HepG2 (cell line): ENCODE measurements at regions not wholly inside any gene's neighbourhood (a gene's known extent, or its start where the extent isn't known, plus 50 kb on each side); places are given as distances from the start of the nearest gene placed in this dataset.

Experiments
- CAMTA2 ChIP-seq: sonication (generic); formaldehyde crosslinking; IDR thresholded peaks from 2 replicates; pipeline ENCODE4 v1.4.0; 2020; ENCODE audit warnings: mild to moderate bottlenecking, missing genetic modification reagents, borderline replicate concordance
- SNAPC4 ChIP-seq: sonication (generic); formaldehyde crosslinking; IDR thresholded peaks from 2 replicates; pipeline ENCODE4 v1.4.0; 2020; ENCODE audit warnings: mild to moderate bottlenecking, missing genetic modification reagents
- ZFP41 ChIP-seq: sonication (generic); formaldehyde crosslinking; IDR thresholded peaks from 2 replicates; pipeline ENCODE4 v1.4.0; 2020; ENCODE audit warnings: mild to moderate bottlenecking, missing genetic modification reagents, borderline replicate concordance
- TF ChIP-seq, protein P1 (sequence below): sonication (generic); formaldehyde crosslinking; IDR thresholded peaks from 2 replicates; pipeline ENCODE4 v1.5.1; 2020; ENCODE audit warnings: mild to moderate bottlenecking, missing genetic modification reagents, borderline replicate concordance

DNA sequence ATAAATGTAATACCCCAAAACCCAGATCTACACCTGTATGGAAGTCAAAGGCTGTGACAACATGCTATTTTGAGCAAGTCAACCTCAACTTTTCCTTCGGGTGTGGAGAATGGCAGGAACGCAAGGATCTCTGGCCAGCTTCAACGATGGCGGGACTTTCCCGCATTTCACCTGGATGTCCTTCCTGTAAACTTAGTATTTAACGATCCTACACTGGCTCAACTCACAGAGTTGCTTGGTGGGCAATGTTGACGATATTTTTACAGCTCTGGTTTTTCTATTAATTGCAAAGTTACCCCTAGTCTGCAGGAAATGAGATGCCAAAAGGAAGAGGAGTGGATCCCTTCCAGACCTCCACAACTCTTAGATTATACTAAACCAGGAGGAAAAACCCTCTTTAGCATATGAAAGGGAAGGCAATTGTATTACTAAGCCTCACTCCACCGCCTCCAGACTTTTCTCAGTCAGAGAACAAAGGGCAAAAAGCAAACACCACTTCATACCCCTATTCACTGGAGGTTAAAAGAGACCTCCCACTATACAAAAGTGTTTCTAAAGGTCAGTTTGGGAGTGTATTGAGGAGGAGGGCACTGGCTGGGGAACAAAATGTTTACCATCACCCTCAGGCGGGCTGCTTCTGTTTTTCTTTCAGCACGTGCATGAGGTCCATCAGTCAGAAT, 56.5 kb upstream of the ACVR1 start (continued):
- TF ChIP-seq, protein P1, sequence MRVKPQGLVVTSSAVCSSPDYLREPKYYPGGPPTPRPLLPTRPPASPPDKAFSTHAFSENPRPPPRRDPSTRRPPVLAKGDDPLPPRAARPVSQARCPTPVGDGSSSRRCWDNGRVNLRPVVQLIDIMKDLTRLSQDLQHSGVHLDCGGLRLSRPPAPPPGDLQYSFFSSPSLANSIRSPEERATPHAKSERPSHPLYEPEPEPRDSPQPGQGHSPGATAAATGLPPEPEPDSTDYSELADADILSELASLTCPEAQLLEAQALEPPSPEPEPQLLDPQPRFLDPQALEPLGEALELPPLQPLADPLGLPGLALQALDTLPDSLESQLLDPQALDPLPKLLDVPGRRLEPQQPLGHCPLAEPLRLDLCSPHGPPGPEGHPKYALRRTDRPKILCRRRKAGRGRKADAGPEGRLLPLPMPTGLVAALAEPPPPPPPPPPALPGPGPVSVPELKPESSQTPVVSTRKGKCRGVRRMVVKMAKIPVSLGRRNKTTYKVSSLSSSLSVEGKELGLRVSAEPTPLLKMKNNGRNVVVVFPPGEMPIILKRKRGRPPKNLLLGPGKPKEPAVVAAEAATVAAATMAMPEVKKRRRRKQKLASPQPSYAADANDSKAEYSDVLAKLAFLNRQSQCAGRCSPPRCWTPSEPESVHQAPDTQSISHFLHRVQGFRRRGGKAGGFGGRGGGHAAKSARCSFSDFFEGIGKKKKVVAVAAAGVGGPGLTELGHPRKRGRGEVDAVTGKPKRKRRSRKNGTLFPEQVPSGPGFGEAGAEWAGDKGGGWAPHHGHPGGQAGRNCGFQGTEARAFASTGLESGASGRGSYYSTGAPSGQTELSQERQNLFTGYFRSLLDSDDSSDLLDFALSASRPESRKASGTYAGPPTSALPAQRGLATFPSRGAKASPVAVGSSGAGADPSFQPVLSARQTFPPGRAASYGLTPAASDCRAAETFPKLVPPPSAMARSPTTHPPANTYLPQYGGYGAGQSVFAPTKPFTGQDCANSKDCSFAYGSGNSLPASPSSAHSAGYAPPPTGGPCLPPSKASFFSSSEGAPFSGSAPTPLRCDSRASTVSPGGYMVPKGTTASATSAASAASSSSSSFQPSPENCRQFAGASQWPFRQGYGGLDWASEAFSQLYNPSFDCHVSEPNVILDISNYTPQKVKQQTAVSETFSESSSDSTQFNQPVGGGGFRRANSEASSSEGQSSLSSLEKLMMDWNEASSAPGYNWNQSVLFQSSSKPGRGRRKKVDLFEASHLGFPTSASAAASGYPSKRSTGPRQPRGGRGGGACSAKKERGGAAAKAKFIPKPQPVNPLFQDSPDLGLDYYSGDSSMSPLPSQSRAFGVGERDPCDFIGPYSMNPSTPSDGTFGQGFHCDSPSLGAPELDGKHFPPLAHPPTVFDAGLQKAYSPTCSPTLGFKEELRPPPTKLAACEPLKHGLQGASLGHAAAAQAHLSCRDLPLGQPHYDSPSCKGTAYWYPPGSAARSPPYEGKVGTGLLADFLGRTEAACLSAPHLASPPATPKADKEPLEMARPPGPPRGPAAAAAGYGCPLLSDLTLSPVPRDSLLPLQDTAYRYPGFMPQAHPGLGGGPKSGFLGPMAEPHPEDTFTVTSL, result 0 out of 2 replicates have a peak, but pooled peaks have one; percentile 25
- no peak for TF ChIP-seq ZFP41 (CRISPR knock-in tag)
- no peak for TF ChIP-seq SNAPC4 (CRISPR knock-in tag)
- no peak for TF ChIP-seq CAMTA2
- TF ChIP-seq, all 625 proteins: peak for 7
